Kidney epithelial cell (primary cell): ENCODE measurements at regions not wholly inside any gene's neighbourhood (a gene's known extent, or its start where the extent isn't known, plus 50 kb on each side); places are given as distances from the start of the nearest gene placed in this dataset.

Experiments
- DNase-seq: peaks from one replicate; pipeline ENCODE4 v3.0.0-alpha.2; 2010; ENCODE audit warnings: low read depth
- H3K27me3 ChIP-seq: 2 replicates; pipeline ENCODE4 v1.6.0; 2011; ENCODE audit warnings: low read length; ENCODE audit not compliant: control insufficient read depth, insufficient read depth
- H3K36me3 ChIP-seq: 2 replicates; pipeline ENCODE4 v1.5.1; 2011; ENCODE audit warnings: low read length; ENCODE audit not compliant: control insufficient read depth, insufficient read depth
- H3K4me3 ChIP-seq: 2 replicates; pipeline ENCODE4 v1.5.1; 2011; ENCODE audit warnings: low read depth, mild to moderate bottlenecking, control low read depth, low read length
- CTCF ChIP-seq: IDR thresholded peaks from 2 replicates; pipeline ENCODE4 v1.5.1; 2011; ENCODE audit warnings: mild to moderate bottlenecking, moderate library complexity, low read length, control low read depth, inconsistent platforms; ENCODE audit not compliant: insufficient read depth, poor library complexity, severe bottlenecking

GRCh38 chr6:141321493-141322347, 811.0 kb upstream of the GJE1 start:
- no peak for DNase-seq
- Histone ChIP-seq H3K36me3 (no peaks in the 10 kb centered on the region), H3K4me3 (no peak overlapping the region), H3K27me3 (no peaks in the 10 kb centered on the region)
- no peak for TF ChIP-seq CTCF

- no peaks in the 10 kb centered on the region for H3K27me3 ChIP-seq
- no peak for DNase-seq
- no peaks in the 10 kb centered on the region for H3K36me3 ChIP-seq
- TF ChIP-seq CTCF, result no peak
- no peak overlapping the region for H3K4me3 ChIP-seq
Measured at GRCh38 chr6:141316236-141316635, 816.5 kb upstream of the GJE1 start.

- TF ChIP-seq CTCF, result no peak
- Histone ChIP-seq H3K27me3 (no peaks in the 10 kb centered on the region), H3K36me3 (no peaks in the 10 kb centered on the region), H3K4me3 (no peak overlapping the region)
- no peak for DNase-seq
Measured at GRCh38 chr6:141313986-141314385, 818.7 kb upstream of the GJE1 start.

GRCh38 chr6:141309295-141309694, 823.4 kb upstream of the GJE1 start:
- no peak overlapping the region for H3K4me3 ChIP-seq
- H3K27me3 ChIP-seq, result no peaks in the 10 kb centered on the region
- DNase-seq, result no peak
- no peak for TF ChIP-seq CTCF
- no peaks in the 10 kb centered on the region for H3K36me3 ChIP-seq

- Histone ChIP-seq H3K27me3 (no peaks in the 10 kb centered on the region), H3K36me3 (no peaks in the 10 kb centered on the region), H3K4me3 (no peak overlapping the region)
- DNase-seq, result no peak
- no peak for TF ChIP-seq CTCF
Measured at GRCh38 chr6:141307309-141307998, 825.3 kb upstream of the GJE1 start.
